ENCODE measurements at regions not wholly inside any gene's neighbourhood (a gene's known extent, or its start where the extent isn't known, plus 50 kb on each side); places are given as distances from the start of the nearest gene placed in this dataset.

GRCh38 chr13:62185631-62186255 lies 770.1 kb upstream of the PCDH20 start:
- DNase-seq (no peak), ATAC-seq (ENCODE audit: poor library complexity) (no peak)
- Histone ChIP-seq H3K4me3 (ENCODE audit: low read length) (no peak overlapping the region), H3K4me1 (ENCODE audit: insufficient read depth, low read length) (no peaks in the 10 kb centered on the region), H3K27me3 (ENCODE audit: control insufficient read depth in 1 of 2, insufficient read depth in 2 of 2, low read length in 2 of 2) (no peaks in the 10 kb centered on the region), H3K36me3 (ENCODE audit: insufficient read depth, low read length) (no peaks in the 10 kb centered on the region), H3K27ac (ENCODE audit: low read depth in 1 of 2, low read length in 2 of 2) (no peak overlapping the region), H3K9me3 (ENCODE audit: control insufficient read depth in 1 of 2, insufficient read depth in 1 of 2, low read length in 2 of 2) (no peaks in the 10 kb centered on the region)
- H3K27me3 Mint-ChIP-seq, result no peaks in the 10 kb centered on the region
- no peak overlapping the region for H3K4me3 Mint-ChIP-seq
- intact Hi-C loops (cut with DNase I, micrococcal nuclease), result no loop called here
- ChIA-PET CTCF (no interaction called here), POLR2A (no interaction called here)
- H3K27ac Mint-ChIP-seq, result no peak overlapping the region
- peaks cover 14% of the 10 kb centered on the region for H3K9me3 Mint-ChIP-seq
- H3K36me3 Mint-ChIP-seq (ENCODE audit: low read depth), result no peaks in the 10 kb centered on the region
- no peak for TF ChIP-seq CTCF (IDR thresholded peaks at IDR 0.05)
- no peaks in the 10 kb centered on the region for H3K4me1 Mint-ChIP-seq (ENCODE audit: low read depth)

GRCh38 chr13:62176051-62176450 lies 760.4 kb upstream of the PCDH20 start:
- no peaks in the 10 kb centered on the region for H3K4me1 Mint-ChIP-seq (ENCODE audit: low read depth)
- no peak overlapping the region for H3K27ac Mint-ChIP-seq
- DNase-seq, result no peak
- no peaks in the 10 kb centered on the region for H3K27me3 Mint-ChIP-seq
- CTCF ChIA-PET, result no interaction called here
- intact Hi-C loops (cut with DNase I, micrococcal nuclease), result no loop called here
- Histone ChIP-seq H3K27ac (ENCODE audit: low read depth in 1 of 2, low read length in 2 of 2) (no peak overlapping the region), H3K9me3 (ENCODE audit: control insufficient read depth in 1 of 2, insufficient read depth in 1 of 2, low read length in 2 of 2) (peaks cover 0 to 5% of the 10 kb centered on the region in 2 experiments), H3K4me3 (ENCODE audit: low read length) (no peak overlapping the region), H3K4me1 (ENCODE audit: insufficient read depth, low read length) (no peaks in the 10 kb centered on the region), H3K36me3 (ENCODE audit: insufficient read depth, low read length) (no peaks in the 10 kb centered on the region), H3K27me3 (ENCODE audit: control insufficient read depth in 1 of 2, insufficient read depth in 2 of 2, low read length in 2 of 2) (no peaks in the 10 kb centered on the region)
- no peak for ATAC-seq (ENCODE audit: poor library complexity)
- POLR2A ChIA-PET, result no interaction called here
- peaks cover 7% of the 10 kb centered on the region for H3K9me3 Mint-ChIP-seq
- no peak overlapping the region for H3K4me3 Mint-ChIP-seq
- H3K36me3 Mint-ChIP-seq (ENCODE audit: low read depth), result no peaks in the 10 kb centered on the region
- no peak for TF ChIP-seq CTCF (IDR thresholded peaks at IDR 0.05)

GRCh38 chr13:62173958-62174357 lies 758.3 kb upstream of the PCDH20 start:
- CTCF ChIA-PET, result no interaction called here

More at GRCh38 chr13:62173958-62174357, 758.3 kb upstream of the PCDH20 start:
- no peaks in the 10 kb centered on the region for H3K4me1 ChIP-seq (ENCODE audit: insufficient read depth, low read length)
- POLR2A ChIA-PET, result no interaction called here
- TF ChIP-seq CTCF (IDR thresholded peaks at IDR 0.05), result no peak
- Mint-ChIP-seq H3K27me3 (no peaks in the 10 kb centered on the region), H3K36me3 (ENCODE audit: low read depth) (no peaks in the 10 kb centered on the region), H3K4me1 (ENCODE audit: low read depth) (no peaks in the 10 kb centered on the region), H3K27ac (no peak overlapping the region), H3K4me3 (no peak overlapping the region), H3K9me3 (peaks cover 12% of the 10 kb centered on the region)
- H3K27me3 ChIP-seq (ENCODE audit: control insufficient read depth in 1 of 2, insufficient read depth in 2 of 2, low read length in 2 of 2), result no peaks in the 10 kb centered on the region
- DNase-seq (no peak), ATAC-seq (ENCODE audit: poor library complexity) (no peak)
- no peak overlapping the region for H3K27ac ChIP-seq (ENCODE audit: low read depth in 1 of 2, low read length in 2 of 2)
- intact Hi-C loops (cut with DNase I, micrococcal nuclease), result no loop called here
- no peaks in the 10 kb centered on the region for H3K36me3 ChIP-seq (ENCODE audit: insufficient read depth, low read length)
- no peak overlapping the region for H3K4me3 ChIP-seq (ENCODE audit: low read length)
- H3K9me3 ChIP-seq (ENCODE audit: control insufficient read depth in 1 of 2, insufficient read depth in 1 of 2, low read length in 2 of 2), result peaks cover 0 to 8% of the 10 kb centered on the region in 2 experiments
